ENCODE measurements at regions not wholly inside any gene's neighbourhood (a gene's known extent, or its start where the extent isn't known, plus 50 kb on each side); places are given as distances from the start of the nearest gene placed in this dataset.

DNA sequence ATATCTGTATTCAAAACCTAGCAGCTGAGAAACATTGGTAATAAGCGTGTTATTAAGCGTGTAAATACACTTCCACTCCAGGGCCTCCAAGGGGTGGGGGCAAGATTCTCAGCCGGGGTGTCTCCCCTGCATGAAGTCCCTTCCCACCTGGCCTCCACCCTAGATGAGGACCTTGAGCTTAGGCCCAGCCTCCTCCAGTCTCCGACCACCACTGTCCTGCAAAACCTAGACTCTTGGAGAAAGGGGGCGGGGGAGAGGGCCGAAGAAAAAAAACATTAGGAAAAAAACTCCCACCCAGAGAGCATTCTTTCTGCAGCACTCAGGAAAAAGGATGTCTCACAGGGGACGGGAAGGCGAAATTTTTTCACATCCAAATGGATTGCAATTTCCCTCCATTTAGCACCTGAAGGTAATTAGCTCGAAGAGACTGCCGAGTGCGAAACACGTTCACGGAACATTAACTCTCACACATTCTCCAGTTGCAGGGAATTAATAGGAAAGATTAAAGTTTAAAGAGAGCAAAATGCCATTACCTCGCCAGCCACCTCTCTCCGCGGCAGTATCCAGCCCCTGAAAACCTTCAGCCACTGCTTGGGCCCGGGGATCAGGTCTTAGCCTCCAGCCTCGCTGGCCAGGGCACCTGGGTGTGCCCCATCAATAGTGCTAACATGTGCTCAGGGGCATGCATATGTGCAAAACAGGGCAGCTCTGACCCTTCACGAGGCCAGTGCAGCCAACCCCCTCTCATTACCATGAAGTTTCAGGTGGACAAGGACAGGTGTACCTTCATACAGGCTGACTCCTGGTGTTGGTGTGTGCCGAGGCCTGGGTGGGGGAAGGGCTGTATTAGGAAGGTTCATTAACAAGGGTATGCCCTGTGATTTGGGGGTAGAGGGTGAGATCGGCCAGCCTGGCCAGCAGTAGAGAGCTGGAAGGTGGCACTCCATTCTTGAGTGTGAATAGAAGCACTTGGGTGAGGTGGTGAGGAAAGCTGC is 77.2 kb downstream of the HIF1AN start:
- Histone ChIP-seq H4K20me1 (ENCODE audit: low read depth, low read length) (no peaks in the 10 kb centered on the region), H3K9me3 (ENCODE audit: insufficient read depth, low read length) (no peaks in the 10 kb centered on the region), H3K9ac (ENCODE audit: low read length) (no peak overlapping the region), H3F3A (ENCODE audit: insufficient read depth) (no peaks in the 10 kb centered on the region), H3K9me2 (replicated peaks; ENCODE audit: insufficient read depth, low read length) (no peaks in the 10 kb centered on the region), H3K27ac (ENCODE audit: low read depth, low read length) (no peak overlapping the region), H3K36me3 (ENCODE audit: low read length) (no peaks in the 10 kb centered on the region), H3K4me3 (ENCODE audit: insufficient read depth, low read length, poor library complexity, severe bottlenecking) (no peak overlapping the region), H3K4me2 (ENCODE audit: low read depth, low read length, poor library complexity, severe bottlenecking) (no peak overlapping the region), H3K79me2 (ENCODE audit: insufficient read depth, low read length) (no peaks in the 10 kb centered on the region), H2AFZ (ENCODE audit: low read depth, low read length, severe bottlenecking) (no peak overlapping the region), H3K27me3 (ENCODE audit: low read length) (no peaks in the 10 kb centered on the region)
- TF ChIP-seq, protein P1, sequence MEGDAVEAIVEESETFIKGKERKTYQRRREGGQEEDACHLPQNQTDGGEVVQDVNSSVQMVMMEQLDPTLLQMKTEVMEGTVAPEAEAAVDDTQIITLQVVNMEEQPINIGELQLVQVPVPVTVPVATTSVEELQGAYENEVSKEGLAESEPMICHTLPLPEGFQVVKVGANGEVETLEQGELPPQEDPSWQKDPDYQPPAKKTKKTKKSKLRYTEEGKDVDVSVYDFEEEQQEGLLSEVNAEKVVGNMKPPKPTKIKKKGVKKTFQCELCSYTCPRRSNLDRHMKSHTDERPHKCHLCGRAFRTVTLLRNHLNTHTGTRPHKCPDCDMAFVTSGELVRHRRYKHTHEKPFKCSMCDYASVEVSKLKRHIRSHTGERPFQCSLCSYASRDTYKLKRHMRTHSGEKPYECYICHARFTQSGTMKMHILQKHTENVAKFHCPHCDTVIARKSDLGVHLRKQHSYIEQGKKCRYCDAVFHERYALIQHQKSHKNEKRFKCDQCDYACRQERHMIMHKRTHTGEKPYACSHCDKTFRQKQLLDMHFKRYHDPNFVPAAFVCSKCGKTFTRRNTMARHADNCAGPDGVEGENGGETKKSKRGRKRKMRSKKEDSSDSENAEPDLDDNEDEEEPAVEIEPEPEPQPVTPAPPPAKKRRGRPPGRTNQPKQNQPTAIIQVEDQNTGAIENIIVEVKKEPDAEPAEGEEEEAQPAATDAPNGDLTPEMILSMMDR (IDR thresholded peaks at IDR 0.05; ENCODE audit: insufficient read depth, low read length, poor library complexity, severe bottlenecking) = no peak
- no peak for TF ChIP-seq EZH2phosphoT487 (conservative IDR thresholded peaks at IDR 0.05; ENCODE audit: low read length)

- H3K27ac ChIP-seq (ENCODE audit: low read depth, low read length) = no peak overlapping the region
- no peak overlapping the region for H3K9ac ChIP-seq (ENCODE audit: low read length)
- no peak overlapping the region for H3K4me3 ChIP-seq (ENCODE audit: insufficient read depth, low read length, poor library complexity, severe bottlenecking)
- no peak overlapping the region for H2AFZ ChIP-seq (ENCODE audit: low read depth, low read length, severe bottlenecking)
- no peaks in the 10 kb centered on the region for H3F3A ChIP-seq (ENCODE audit: insufficient read depth)
- no peaks in the 10 kb centered on the region for H3K9me2 ChIP-seq (replicated peaks; ENCODE audit: insufficient read depth, low read length)
- no peaks in the 10 kb centered on the region for H4K20me1 ChIP-seq (ENCODE audit: low read depth, low read length)
- H3K9me3 ChIP-seq (ENCODE audit: insufficient read depth, low read length) = no peaks in the 10 kb centered on the region
- no peak overlapping the region for H3K4me2 ChIP-seq (ENCODE audit: low read depth, low read length, poor library complexity, severe bottlenecking)
- TF ChIP-seq, protein P1 (IDR thresholded peaks at IDR 0.05; ENCODE audit: insufficient read depth, low read length, poor library complexity, severe bottlenecking) = no peak
- no peak for TF ChIP-seq EZH2phosphoT487 (conservative IDR thresholded peaks at IDR 0.05; ENCODE audit: low read length)
- no peaks in the 10 kb centered on the region for H3K36me3 ChIP-seq (ENCODE audit: low read length)
- H3K27me3 ChIP-seq (ENCODE audit: low read length) = no peaks in the 10 kb centered on the region
- H3K79me2 ChIP-seq (ENCODE audit: insufficient read depth, low read length) = no peaks in the 10 kb centered on the region
These were observed 78.1 kb downstream of the HIF1AN start for GRCh38 chr10:100613846-100614245.

DNA sequence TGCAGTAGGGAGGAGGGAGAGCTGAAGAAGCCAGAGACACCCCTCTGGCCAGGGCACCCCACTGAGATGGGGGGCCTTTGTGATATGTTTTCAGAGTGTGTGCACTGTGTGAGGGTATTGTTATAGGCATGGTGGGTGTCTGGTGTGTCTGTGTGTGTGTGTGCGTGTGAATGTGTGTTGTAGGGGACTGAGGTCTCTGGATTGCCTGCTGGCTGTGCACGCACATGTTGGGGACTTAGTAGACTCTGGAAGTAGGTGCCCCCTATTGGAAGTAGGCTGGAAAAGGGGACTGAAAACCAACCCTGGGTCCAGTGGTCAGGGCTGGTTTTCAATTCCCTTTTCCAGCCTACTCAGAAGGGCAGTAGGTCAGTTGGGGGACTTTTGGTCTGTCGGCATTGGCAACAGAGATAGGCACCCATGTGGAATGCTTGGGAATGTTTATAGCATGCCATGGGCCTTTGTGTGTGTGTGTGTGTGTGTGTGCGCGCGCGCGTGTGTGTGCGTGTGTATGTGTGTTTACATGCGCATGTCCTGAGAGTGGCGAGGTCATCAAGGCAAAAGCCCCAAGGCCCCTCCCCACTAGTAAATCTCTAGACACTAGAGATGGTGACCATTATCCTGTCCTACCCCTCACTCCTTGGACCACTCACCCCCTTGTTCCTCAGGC is 78.8 kb downstream of the HIF1AN start:
- Histone ChIP-seq H4K20me1 (ENCODE audit: low read depth, low read length) (no peaks in the 10 kb centered on the region), H3K36me3 (ENCODE audit: low read length) (no peaks in the 10 kb centered on the region), H3K27me3 (ENCODE audit: low read length) (no peaks in the 10 kb centered on the region), H3K27ac (ENCODE audit: low read depth, low read length) (no peak overlapping the region), H2AFZ (ENCODE audit: low read depth, low read length, severe bottlenecking) (no peak overlapping the region), H3K79me2 (ENCODE audit: insufficient read depth, low read length) (no peaks in the 10 kb centered on the region), H3K9me3 (ENCODE audit: insufficient read depth, low read length) (no peaks in the 10 kb centered on the region), H3F3A (ENCODE audit: insufficient read depth) (no peaks in the 10 kb centered on the region), H3K4me3 (ENCODE audit: insufficient read depth, low read length, poor library complexity, severe bottlenecking) (no peak overlapping the region), H3K4me2 (ENCODE audit: low read depth, low read length, poor library complexity, severe bottlenecking) (no peak overlapping the region), H3K9me2 (replicated peaks; ENCODE audit: insufficient read depth, low read length) (no peaks in the 10 kb centered on the region), H3K9ac (ENCODE audit: low read length) (no peak overlapping the region)
- TF ChIP-seq, protein P1 (IDR thresholded peaks at IDR 0.05; ENCODE audit: insufficient read depth, low read length, poor library complexity, severe bottlenecking) = no peak
- no peak for TF ChIP-seq EZH2phosphoT487 (conservative IDR thresholded peaks at IDR 0.05; ENCODE audit: low read length)
